CD14-positive monocyte (primary cell): ENCODE measurements at regions not wholly inside any gene's neighbourhood (a gene's known extent, or its start where the extent isn't known, plus 50 kb on each side); places are given as distances from the start of the nearest gene placed in this dataset.

ENCODE experiments used
- DNase-seq, 3 donors: peaks; one replicate each; pipeline ENCODE4 v3.0.0-alpha.2; 2011 to 2022
- H2AFZ ChIP-seq: 2 replicates; pipeline ENCODE4 v1.6.0; 2012; ENCODE audit warnings: mild to moderate bottlenecking, low read depth, low read length, inconsistent platforms; ENCODE audit not compliant: insufficient read depth, poor library complexity, severe bottlenecking
- H3K27ac ChIP-seq, 2 donors: 1 replicate in 1 of 2; 2 replicates in 1 of 2; pipeline ENCODE4 v1.5.1; 2012 to 2013; ENCODE audit warnings: low read length in 2 of 2, control low read depth in 1 of 2, inconsistent platforms in 1 of 2, low read depth in 1 of 2, mild to moderate bottlenecking in 1 of 2
- H3K27me3 ChIP-seq, 2 donors: one replicate each; pipeline versions ENCODE4 v1.6.0 to v1.6.1; 2011 to 2013; ENCODE audit warnings: low read length in 2 of 2; ENCODE audit not compliant: control insufficient read depth in 2 of 2, insufficient read depth in 2 of 2
- H3K36me3 ChIP-seq, 2 donors: replicated peaks in 1 of 2; 1 replicate in 1 of 2; 2 replicates in 1 of 2; pipeline versions ENCODE4 v1.5.1 to v1.6.1; 2012 to 2013; ENCODE audit warnings: low read length in 2 of 2, control low read depth in 1 of 2, inconsistent platforms in 1 of 2, mild to moderate bottlenecking in 1 of 2; ENCODE audit not compliant: insufficient read depth in 2 of 2, control insufficient read depth in 1 of 2
- H3K4me1 ChIP-seq, 2 donors: 1 replicate in 1 of 2; 2 replicates in 1 of 2; pipeline versions ENCODE4 v1.5.1 to v1.6.1; 2012 to 2013; ENCODE audit warnings: low read length in 2 of 2, control low read depth in 1 of 2, inconsistent platforms in 1 of 2, mild to moderate bottlenecking in 1 of 2, moderate library complexity in 1 of 2; ENCODE audit not compliant: insufficient read depth in 2 of 2, control insufficient read depth in 1 of 2
- H3K4me2 ChIP-seq: replicated peaks from 2 replicates; pipeline ENCODE3; 2012; ENCODE audit warnings: low read length, moderate library complexity, mild to moderate bottlenecking; ENCODE audit not compliant: poor library complexity, severe bottlenecking; ENCODE audit errors: extremely low read depth
- H3K4me3 ChIP-seq, 3 experiments: fragments of 200-600 bp in 1 of 3; sonication (generic) in 1 of 3; replicated peaks in 1 of 3; 1 replicate in 2 of 3; 2 replicates in 1 of 3; pipeline ENCODE4 v1.5.1; 2011 to 2013; ENCODE audit warnings: low read length in 3 of 3, mild to moderate bottlenecking in 3 of 3, control low read depth in 2 of 3, low read depth in 2 of 3, inconsistent platforms in 1 of 3, moderate library complexity in 1 of 3
- H3K79me2 ChIP-seq: 2 replicates; pipeline ENCODE4 v1.6.0; 2012; ENCODE audit warnings: mild to moderate bottlenecking, control low read depth, inconsistent platforms, low read length, moderate library complexity; ENCODE audit not compliant: insufficient read depth
- H3K9ac ChIP-seq: 2 replicates; pipeline ENCODE4 v1.6.0; 2017; ENCODE audit warnings: low read length, mild to moderate bottlenecking; ENCODE audit not compliant: insufficient read depth, poor library complexity, severe bottlenecking
- H3K9me3 ChIP-seq, 2 donors: replicated peaks in 1 of 2; 1 replicate in 1 of 2; 2 replicates in 1 of 2; pipeline versions ENCODE4 v1.5.1 to v1.6.1; 2012 to 2013; ENCODE audit warnings: low read length in 2 of 2, control low read depth in 1 of 2; ENCODE audit not compliant: control insufficient read depth in 1 of 2, insufficient read depth in 1 of 2
- H4K20me1 ChIP-seq: 2 replicates; pipeline ENCODE4 v1.6.0; 2012; ENCODE audit warnings: mild to moderate bottlenecking, low read length, control low read depth, moderate library complexity; ENCODE audit not compliant: insufficient read depth
- H3K27ac Mint-ChIP-seq, 7 donors: one replicate each; pipeline ENCODE4 v1.8.0; 2020; ENCODE audit warnings: mild to moderate bottlenecking in 7 of 7, mixed read lengths in 7 of 7, moderate library complexity in 6 of 7, inconsistent platforms in 2 of 7
- H3K27me3 Mint-ChIP-seq, 3 donors: one replicate each; pipeline ENCODE4 v1.8.0; 2021 to 2022; ENCODE audit warnings: low read depth in 3 of 3, mild to moderate bottlenecking in 3 of 3, mixed read lengths in 3 of 3, moderate library complexity in 3 of 3, inconsistent platforms in 1 of 3
- H3K36me3 Mint-ChIP-seq, 2 donors: one replicate each; pipeline ENCODE4 v1.8.0; 2020; ENCODE audit warnings: mixed read lengths in 2 of 2, inconsistent platforms in 1 of 2, mild to moderate bottlenecking in 1 of 2
- H3K4me1 Mint-ChIP-seq: one replicate; pipeline ENCODE4 v1.8.0; 2020; ENCODE audit warnings: mild to moderate bottlenecking, mixed read lengths
- H3K4me3 Mint-ChIP-seq, 2 donors: one replicate each; pipeline ENCODE4 v1.8.0; 2020; ENCODE audit warnings: mild to moderate bottlenecking in 2 of 2, mixed read lengths in 2 of 2, moderate library complexity in 1 of 2
- H3K9me3 Mint-ChIP-seq, 7 donors: one replicate each; pipeline ENCODE4 v1.8.0; 2020 to 2022; ENCODE audit warnings: mixed read lengths in 7 of 7, mild to moderate bottlenecking in 6 of 7, moderate library complexity in 6 of 7, inconsistent platforms in 2 of 7
- CTCF ChIP-seq: fragments of 200-600 bp; IDR thresholded peaks from one replicate; pipeline ENCODE4 v1.8.0; 2022; ENCODE audit warnings: antibody characterized with exemption, mild to moderate bottlenecking
- WGBS: methylation state at CpG from one replicate; pipeline ENCODE4 v1.1.5; 2013; ENCODE audit warnings: missing lambda C conversion rate; ENCODE audit not compliant: insufficient coverage; 5-methylcytosine and 5-hydroxymethylcytosine counted together
- intact Hi-C, 2 donors: fragments of 100-400 bp; cut with micrococcal nuclease; formaldehyde crosslinking; loops; one replicate each; pipeline versions ENCODE4 v1.15.0 to v1.15.1; 2023

DNA sequence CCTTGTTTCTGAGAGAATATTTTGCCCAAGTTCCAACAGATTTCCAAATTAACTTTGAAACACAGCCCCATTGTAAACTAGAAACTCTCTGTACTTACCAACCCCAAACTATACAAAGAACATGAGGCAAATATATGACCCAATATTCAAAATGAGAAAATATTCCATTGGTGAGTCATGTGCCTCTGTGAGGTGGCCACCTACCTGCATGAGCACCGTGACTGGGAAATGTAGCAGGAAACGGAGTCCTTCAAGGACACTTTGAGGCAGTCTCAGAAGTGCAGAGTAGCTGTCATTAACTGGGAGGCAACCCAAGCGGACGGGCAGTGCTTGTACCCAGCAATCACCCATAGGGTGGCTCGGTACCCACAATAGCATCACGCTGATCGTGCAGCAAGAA lies 335.5 kb upstream of the NOX3 start:
- intact Hi-C loops: no loop called here
- no peak overlapping the region for H3K27ac ChIP-seq
- H3K9ac ChIP-seq: no peak overlapping the region
- Mint-ChIP-seq H3K4me1 (no peaks in the 10 kb centered on the region), H3K9me3 (peaks cover 6 to 31% (median 13%) of the 10 kb centered on the region in 7 donors), H3K36me3 (no peaks in the 10 kb centered on the region), H3K27ac (no peak overlapping the region), H3K27me3 (no peaks in the 10 kb centered on the region), H3K4me3 (no peak overlapping the region)
- no peaks in the 10 kb centered on the region for H3K27me3 ChIP-seq
- no peak overlapping the region for H2AFZ ChIP-seq
- no peaks in the 10 kb centered on the region for H3K79me2 ChIP-seq
- H3K4me2 ChIP-seq: no peak overlapping the region
- DNase-seq: no peak
- H3K36me3 ChIP-seq: no peaks in the 10 kb centered on the region
- H4K20me1 ChIP-seq: no peaks in the 10 kb centered on the region
- TF ChIP-seq CTCF: no peak
- H3K4me1 ChIP-seq: no peaks in the 10 kb centered on the region
- no peak overlapping the region for H3K4me3 ChIP-seq
- WGBS: 88% methylated on average over 4 of the region's 7 CpGs
- H3K9me3 ChIP-seq: peaks cover 7 to 12% of the 10 kb centered on the region in 2 donors

GRCh38 chr6:155787168-155787567 lies 331.5 kb upstream of the NOX3 start:
- Mint-ChIP-seq H3K4me3 (no peak overlapping the region), H3K27me3 (no peaks in the 10 kb centered on the region), H3K9me3 (peaks cover 7 to 21% (median 8%) of the 10 kb centered on the region in 7 donors), H3K27ac (no peak overlapping the region), H3K4me1 (no peaks in the 10 kb centered on the region), H3K36me3 (no peaks in the 10 kb centered on the region)
- 100% methylated on average over 3 of the region's 5 CpGs for WGBS
- Histone ChIP-seq H3K27ac (no peak overlapping the region), H3K36me3 (no peaks in the 10 kb centered on the region), H2AFZ (no peak overlapping the region), H4K20me1 (no peaks in the 10 kb centered on the region), H3K9ac (no peak overlapping the region), H3K9me3 (peaks cover 3 to 5% of the 10 kb centered on the region in 2 donors), H3K4me1 (no peaks in the 10 kb centered on the region), H3K27me3 (no peaks in the 10 kb centered on the region), H3K4me3 (no peak overlapping the region), H3K4me2 (no peak overlapping the region), H3K79me2 (no peaks in the 10 kb centered on the region)
- no peak for TF ChIP-seq CTCF
- intact Hi-C loops: no loop called here
- DNase-seq: no peak
